ENCODE measurements at regions not wholly inside any gene's neighbourhood (a gene's known extent, or its start where the extent isn't known, plus 50 kb on each side); places are given as distances from the start of the nearest gene placed in this dataset.

DNA sequence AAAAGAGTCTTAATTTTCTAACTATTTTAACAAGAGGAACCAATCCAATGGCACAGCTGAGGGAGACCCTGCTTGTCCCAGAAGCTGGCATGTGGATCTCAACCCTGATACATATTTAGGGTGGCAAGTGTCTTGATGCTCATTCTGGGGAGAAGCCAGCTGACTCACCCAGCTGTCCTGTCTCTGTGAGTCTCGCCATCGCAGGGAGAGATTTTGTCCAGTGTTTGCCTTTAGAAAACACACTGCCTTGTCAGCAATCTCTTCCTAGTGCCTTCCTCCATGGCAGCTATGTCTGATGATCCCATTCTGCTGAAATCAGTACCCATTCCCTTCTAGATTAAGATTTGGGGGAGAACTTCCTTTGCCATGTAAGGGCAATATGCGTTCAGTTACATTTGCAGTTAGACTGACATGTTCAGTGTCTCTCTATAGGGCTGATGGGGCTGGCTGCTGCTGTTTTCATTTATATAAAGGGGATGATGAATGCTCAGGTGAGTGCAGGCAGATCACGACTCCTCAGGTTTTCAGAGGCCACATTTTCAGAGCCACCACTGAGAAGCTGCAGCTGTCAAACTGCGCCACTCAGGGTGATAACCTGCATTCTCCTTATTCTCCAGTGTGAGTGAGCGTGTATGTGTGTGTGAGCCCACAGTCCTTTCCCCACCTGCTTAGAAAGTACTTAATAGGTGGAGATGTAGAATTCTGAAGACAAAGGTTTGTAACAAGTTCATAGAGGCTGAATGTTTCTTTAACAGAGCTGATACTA is 217.0 kb downstream of the GAS1 start:
- no peak overlapping the region for H3K9ac ChIP-seq (ENCODE audit: insufficient read depth, low read length, poor library complexity, severe bottlenecking)
- peaks cover 0 to 9% (median 2%) of the 10 kb centered on the region in 7 donors for H3K9me3 Mint-ChIP-seq
- WGBS (ENCODE audit: insufficient coverage) = 84% methylated on average over 2 of the region's 6 CpGs
- H3K27me3 Mint-ChIP-seq (ENCODE audit: low read depth in 3 of 3) = peaks cover 0 to 4% (median 2%) of the 10 kb centered on the region in 3 donors
- H3K4me1 Mint-ChIP-seq = no peaks in the 10 kb centered on the region
- H3K27ac ChIP-seq (ENCODE audit: low read depth in 1 of 2, low read length in 2 of 2) = no peak overlapping the region
- H3K79me2 ChIP-seq (ENCODE audit: insufficient read depth, low read length) = no peaks in the 10 kb centered on the region
- no peak overlapping the region for H3K4me3 ChIP-seq (replicated peaks in 1 of 3; ENCODE audit: low read depth in 2 of 3, low read length in 3 of 3)
- TF ChIP-seq, protein P1, sequence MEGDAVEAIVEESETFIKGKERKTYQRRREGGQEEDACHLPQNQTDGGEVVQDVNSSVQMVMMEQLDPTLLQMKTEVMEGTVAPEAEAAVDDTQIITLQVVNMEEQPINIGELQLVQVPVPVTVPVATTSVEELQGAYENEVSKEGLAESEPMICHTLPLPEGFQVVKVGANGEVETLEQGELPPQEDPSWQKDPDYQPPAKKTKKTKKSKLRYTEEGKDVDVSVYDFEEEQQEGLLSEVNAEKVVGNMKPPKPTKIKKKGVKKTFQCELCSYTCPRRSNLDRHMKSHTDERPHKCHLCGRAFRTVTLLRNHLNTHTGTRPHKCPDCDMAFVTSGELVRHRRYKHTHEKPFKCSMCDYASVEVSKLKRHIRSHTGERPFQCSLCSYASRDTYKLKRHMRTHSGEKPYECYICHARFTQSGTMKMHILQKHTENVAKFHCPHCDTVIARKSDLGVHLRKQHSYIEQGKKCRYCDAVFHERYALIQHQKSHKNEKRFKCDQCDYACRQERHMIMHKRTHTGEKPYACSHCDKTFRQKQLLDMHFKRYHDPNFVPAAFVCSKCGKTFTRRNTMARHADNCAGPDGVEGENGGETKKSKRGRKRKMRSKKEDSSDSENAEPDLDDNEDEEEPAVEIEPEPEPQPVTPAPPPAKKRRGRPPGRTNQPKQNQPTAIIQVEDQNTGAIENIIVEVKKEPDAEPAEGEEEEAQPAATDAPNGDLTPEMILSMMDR (IDR thresholded peaks at IDR 0.05) = no peak
- no peaks in the 10 kb centered on the region for H3K36me3 ChIP-seq (replicated peaks in 1 of 2; ENCODE audit: control insufficient read depth in 1 of 2, insufficient read depth in 2 of 2, low read length in 2 of 2)
- H3K36me3 Mint-ChIP-seq = no peaks in the 10 kb centered on the region
- no peaks in the 10 kb centered on the region for H3K4me1 ChIP-seq (ENCODE audit: control insufficient read depth in 1 of 2, insufficient read depth in 2 of 2, low read length in 2 of 2)
- H3K4me3 Mint-ChIP-seq = no peak overlapping the region
- H2AFZ ChIP-seq (ENCODE audit: insufficient read depth, low read depth, low read length, poor library complexity, severe bottlenecking) = no peak overlapping the region
- peaks cover 0 to 3% of the 10 kb centered on the region in 2 donors for H3K27me3 ChIP-seq (ENCODE audit: control insufficient read depth in 2 of 2, insufficient read depth in 2 of 2, low read length in 2 of 2)
- H3K4me2 ChIP-seq (replicated peaks; ENCODE audit: extremely low read depth, low read length, poor library complexity, severe bottlenecking) = no peak overlapping the region
- no peaks in the 10 kb centered on the region for H4K20me1 ChIP-seq (ENCODE audit: insufficient read depth, low read length)
- H3K27ac Mint-ChIP-seq = no peak overlapping the region
- intact Hi-C loops (cut with micrococcal nuclease) = no loop called here
- no peak for DNase-seq
- peaks cover 0 to 2% of the 10 kb centered on the region in 2 donors for H3K9me3 ChIP-seq (replicated peaks in 1 of 2; ENCODE audit: control insufficient read depth in 1 of 2, insufficient read depth in 1 of 2, low read length in 2 of 2)

DNA sequence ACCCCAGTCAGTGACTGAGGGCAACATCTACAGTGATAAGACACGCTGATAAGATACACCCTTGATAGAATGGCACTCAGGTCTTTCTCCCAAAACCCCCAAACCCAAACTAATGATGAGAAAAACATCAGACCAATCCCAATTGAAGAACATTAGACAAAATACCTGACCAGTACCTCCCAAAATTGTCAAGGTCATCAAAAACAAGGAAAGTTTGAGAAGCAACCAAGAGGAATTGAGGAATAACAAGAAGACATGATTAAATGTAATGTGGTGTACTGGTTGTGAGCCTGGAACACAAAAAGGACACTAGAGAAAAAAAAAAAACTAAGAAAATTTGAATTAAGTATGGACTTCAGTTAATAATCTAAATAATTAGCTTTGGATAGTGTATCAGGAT is 222.8 kb downstream of the GAS1 start:
- Histone ChIP-seq H4K20me1 (ENCODE audit: insufficient read depth, low read length) (no peaks in the 10 kb centered on the region), H2AFZ (ENCODE audit: insufficient read depth, low read depth, low read length, poor library complexity, severe bottlenecking) (no peak overlapping the region), H3K4me2 (replicated peaks; ENCODE audit: extremely low read depth, low read length, poor library complexity, severe bottlenecking) (no peak overlapping the region), H3K79me2 (ENCODE audit: insufficient read depth, low read length) (no peaks in the 10 kb centered on the region), H3K4me1 (ENCODE audit: control insufficient read depth in 1 of 2, insufficient read depth in 2 of 2, low read length in 2 of 2) (no peaks in the 10 kb centered on the region), H3K27ac (ENCODE audit: low read depth in 1 of 2, low read length in 2 of 2) (no peak overlapping the region), H3K9ac (ENCODE audit: insufficient read depth, low read length, poor library complexity, severe bottlenecking) (no peak overlapping the region), H3K36me3 (replicated peaks in 1 of 2; ENCODE audit: control insufficient read depth in 1 of 2, insufficient read depth in 2 of 2, low read length in 2 of 2) (no peaks in the 10 kb centered on the region), H3K9me3 (replicated peaks in 1 of 2; ENCODE audit: control insufficient read depth in 1 of 2, insufficient read depth in 1 of 2, low read length in 2 of 2) (peaks cover 0 to 2% of the 10 kb centered on the region in 2 donors), H3K27me3 (ENCODE audit: control insufficient read depth in 2 of 2, insufficient read depth in 2 of 2, low read length in 2 of 2) (peaks cover 0 to 3% of the 10 kb centered on the region in 2 donors), H3K4me3 (replicated peaks in 1 of 3; ENCODE audit: low read depth in 2 of 3, low read length in 3 of 3) (no peak overlapping the region)
- H3K36me3 Mint-ChIP-seq = no peaks in the 10 kb centered on the region
- peaks cover 5 to 7% (median 6%) of the 10 kb centered on the region in 3 donors for H3K27me3 Mint-ChIP-seq (ENCODE audit: low read depth in 3 of 3)
- peaks cover 0 to 4% (median 2%) of the 10 kb centered on the region in 7 donors for H3K9me3 Mint-ChIP-seq
- H3K4me3 Mint-ChIP-seq = no peak overlapping the region
- intact Hi-C loops (cut with micrococcal nuclease) = loop anchor here in 1 of 2 donors (10.0 kb wide), 1 partner anchor 80 kb away; no protein-coding TSS in a partner anchor
- TF ChIP-seq, protein P1 (IDR thresholded peaks at IDR 0.05) = no peak
- peaks cover 4% of the 10 kb centered on the region for H3K4me1 Mint-ChIP-seq
- peak overlapping the region in 1 of 7 donors; percentile 55 for H3K27ac Mint-ChIP-seq
- DNase-seq = no peak
- WGBS (ENCODE audit: insufficient coverage) = 83% methylated on average over 1 of the region's 1 CpG

Measured in CD14-positive monocyte (primary cell).